ENCODE measurements at regions not wholly inside any gene's neighbourhood (a gene's known extent, or its start where the extent isn't known, plus 50 kb on each side); places are given as distances from the start of the nearest gene placed in this dataset.

DNA sequence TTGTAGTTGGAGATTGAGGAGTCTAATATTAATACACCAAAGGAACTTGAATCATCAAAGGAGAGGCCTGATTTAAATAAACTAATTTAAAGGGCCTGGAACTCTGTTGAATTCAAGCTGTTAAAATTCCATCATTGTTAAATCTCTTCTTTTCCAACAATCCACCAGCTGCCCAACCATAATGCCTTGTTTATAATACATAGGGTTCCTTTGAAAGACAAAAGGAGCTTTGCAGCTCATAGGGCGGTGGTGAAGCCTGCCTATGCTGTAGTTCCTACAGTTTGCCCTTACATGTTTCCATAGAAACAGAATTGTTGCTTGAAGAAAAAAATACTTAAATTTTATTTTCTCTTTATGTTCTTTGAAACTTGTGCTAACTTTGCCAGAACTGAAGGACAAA, 102.8 kb downstream of the GLUD2 start:
- Mint-ChIP-seq H3K4me3 (ENCODE audit: unreplicated experiment) (no peak overlapping the region), H3K9me3 (ENCODE audit: unreplicated experiment) (no peaks in the 10 kb centered on the region), H3K27ac (ENCODE audit: unreplicated experiment) (no peak overlapping the region), H3K4me1 (ENCODE audit: low read depth, unreplicated experiment) (no peaks in the 10 kb centered on the region), H3K27me3 (ENCODE audit: insufficient read depth, unreplicated experiment) (no peaks in the 10 kb centered on the region), H3K36me3 (ENCODE audit: insufficient read depth, unreplicated experiment) (no peaks in the 10 kb centered on the region)
- BruUV-seq (replicated peaks), result no TSS peak
- Histone ChIP-seq H3K36me3 (ENCODE audit: control insufficient read depth, insufficient read depth, low read length) (no peaks in the 10 kb centered on the region), H3K4me1 (no peaks in the 10 kb centered on the region), H3K4me3 (ENCODE audit: low read depth, low read length) (no peak overlapping the region), H3K27me3 (replicated peaks; ENCODE audit: control insufficient read depth, insufficient read depth, low read length) (no peaks in the 10 kb centered on the region), H3K9me3 (no peaks in the 10 kb centered on the region)
- CTCF ChIA-PET, result no interaction called here
- POLR2A ChIA-PET, result no interaction called here
- DNase-seq, result no peak
- intact Hi-C loops (cut with micrococcal nuclease; ENCODE audit: unreplicated experiment), result no loop called here
- TF ChIP-seq CTCF (IDR thresholded peaks at IDR 0.05; ENCODE audit: insufficient read depth in 1 of 2, low read depth in 1 of 2, low read length in 1 of 2, severe bottlenecking in 1 of 2, unreplicated experiment in 1 of 2), result no peak

- ChIA-PET POLR2A (no interaction called here), CTCF (no interaction called here)
- no peak for TF ChIP-seq CTCF (IDR thresholded peaks at IDR 0.05; ENCODE audit: insufficient read depth in 1 of 2, low read depth in 1 of 2, low read length in 1 of 2, severe bottlenecking in 1 of 2, unreplicated experiment in 1 of 2)
- intact Hi-C loops (cut with micrococcal nuclease; ENCODE audit: unreplicated experiment), result no loop called here
- H3K4me1 ChIP-seq, result no peaks in the 10 kb centered on the region
- Mint-ChIP-seq H3K36me3 (ENCODE audit: insufficient read depth, unreplicated experiment) (no peaks in the 10 kb centered on the region), H3K4me1 (ENCODE audit: low read depth, unreplicated experiment) (no peaks in the 10 kb centered on the region), H3K4me3 (ENCODE audit: unreplicated experiment) (no peak overlapping the region), H3K27ac (ENCODE audit: unreplicated experiment) (no peak overlapping the region), H3K27me3 (ENCODE audit: insufficient read depth, unreplicated experiment) (no peaks in the 10 kb centered on the region), H3K9me3 (ENCODE audit: unreplicated experiment) (no peaks in the 10 kb centered on the region)
- H3K27me3 ChIP-seq (replicated peaks; ENCODE audit: control insufficient read depth, insufficient read depth, low read length), result no peaks in the 10 kb centered on the region
- H3K36me3 ChIP-seq (ENCODE audit: control insufficient read depth, insufficient read depth, low read length), result no peaks in the 10 kb centered on the region
- no peaks in the 10 kb centered on the region for H3K9me3 ChIP-seq
- no peak overlapping the region for H3K4me3 ChIP-seq (ENCODE audit: low read depth, low read length)
- no TSS peak for BruUV-seq (replicated peaks)
- no peak for DNase-seq
Observed at GRCh38 chrX:121151293-121151692, 103.9 kb downstream of the GLUD2 start.

DNA sequence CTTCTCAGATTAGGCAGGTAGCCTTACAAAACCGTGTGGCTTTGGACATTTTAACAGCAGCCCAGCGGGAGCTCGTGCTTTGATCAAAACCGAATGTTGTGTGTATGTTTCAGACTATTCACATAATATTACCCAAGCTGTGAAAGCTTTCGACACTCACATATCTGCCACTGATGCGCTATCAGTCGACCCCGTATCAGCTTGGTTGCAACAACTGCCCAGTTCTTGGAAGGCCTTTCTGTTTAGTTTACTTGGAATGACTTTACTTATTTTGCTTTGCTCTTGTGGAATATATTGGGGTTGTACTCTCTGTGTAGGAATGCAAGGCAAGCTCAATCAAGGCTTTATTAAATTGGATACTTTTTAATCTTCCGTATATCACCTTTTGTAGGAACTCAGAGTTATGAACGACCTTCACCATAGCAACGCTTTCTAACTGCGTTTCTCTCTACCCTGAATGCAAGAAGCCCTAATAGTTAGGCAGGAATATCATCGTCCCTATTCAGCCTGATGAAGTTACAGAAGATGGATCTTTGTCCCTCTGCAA, 107.5 kb downstream of the GLUD2 start:
- no peaks in the 10 kb centered on the region for H3K27me3 Mint-ChIP-seq (ENCODE audit: insufficient read depth, unreplicated experiment)
- intact Hi-C loops (cut with micrococcal nuclease; ENCODE audit: unreplicated experiment), result no loop called here
- no peaks in the 10 kb centered on the region for H3K4me1 Mint-ChIP-seq (ENCODE audit: low read depth, unreplicated experiment)
- no peak overlapping the region for H3K4me3 Mint-ChIP-seq (ENCODE audit: unreplicated experiment)
- DNase-seq, result no peak
- no peaks in the 10 kb centered on the region for H3K4me1 ChIP-seq
- no peak overlapping the region for H3K4me3 ChIP-seq (ENCODE audit: low read depth, low read length)
- H3K27ac Mint-ChIP-seq (ENCODE audit: unreplicated experiment), result no peak overlapping the region
- H3K27me3 ChIP-seq (replicated peaks; ENCODE audit: control insufficient read depth, insufficient read depth, low read length), result no peaks in the 10 kb centered on the region
- no TSS peak for BruUV-seq (replicated peaks)
- no peaks in the 10 kb centered on the region for H3K9me3 ChIP-seq
- CTCF ChIA-PET, result no interaction called here
- POLR2A ChIA-PET, result no interaction called here
- TF ChIP-seq CTCF (IDR thresholded peaks at IDR 0.05; ENCODE audit: insufficient read depth in 1 of 2, low read depth in 1 of 2, low read length in 1 of 2, severe bottlenecking in 1 of 2, unreplicated experiment in 1 of 2), result no peak
- no peaks in the 10 kb centered on the region for H3K9me3 Mint-ChIP-seq (ENCODE audit: unreplicated experiment)
- no peaks in the 10 kb centered on the region for H3K36me3 Mint-ChIP-seq (ENCODE audit: insufficient read depth, unreplicated experiment)
- H3K36me3 ChIP-seq (ENCODE audit: control insufficient read depth, insufficient read depth, low read length), result no peaks in the 10 kb centered on the region

All from Caco-2 (cell line).